GM12891 (cell line): ENCODE measurements at regions not wholly inside any gene's neighbourhood (a gene's known extent, or its start where the extent isn't known, plus 50 kb on each side); places are given as distances from the start of the nearest gene placed in this dataset.

Source experiments
- POLR2A ChIP-seq: IDR thresholded peaks from 2 replicates; pipeline ENCODE4 v1.6.1; 2011; ENCODE audit warnings: low read depth, low read length, control low read depth
- POLR2AphosphoS5 ChIP-seq: IDR thresholded peaks from 2 replicates; pipeline ENCODE4 v1.6.1; 2011; ENCODE audit warnings: low read depth, low read length, control low read depth
- POU2F2 ChIP-seq: IDR thresholded peaks from 2 replicates; pipeline ENCODE4 v1.6.1; 2011; ENCODE audit warnings: low read depth, mild to moderate bottlenecking, control low read depth, low read length, moderate library complexity
- SPI1 ChIP-seq: IDR thresholded peaks from 2 replicates; pipeline ENCODE4 v1.6.1; 2011; ENCODE audit warnings: low read depth, low read length, control low read depth
- TAF1 ChIP-seq: IDR thresholded peaks from 2 replicates; pipeline ENCODE4 v1.6.1; 2011; ENCODE audit warnings: low read depth, low read length, control low read depth

- TF ChIP-seq POLR2A = no peak
- no peak for TF ChIP-seq POU2F2
- no peak for TF ChIP-seq TAF1
- TF ChIP-seq POLR2AphosphoS5 = no peak
- no peak for TF ChIP-seq SPI1
Observed at GRCh38 chr12:114958538-114958937, 274.6 kb upstream of the TBX3 start.
